H1 (cell line): ENCODE measurements at regions not wholly inside any gene's neighbourhood (a gene's known extent, or its start where the extent isn't known, plus 50 kb on each side); places are given as distances from the start of the nearest gene placed in this dataset.

Experiments used
- CTCF ChIA-PET: fragments of 300-600 bp; sonication (Branson Sonifier 250); formaldehyde crosslinking; loops from one replicate; lab custom pipeline; 2021; ENCODE audit not compliant: partially characterized antibody; lab: Charles Lee
- POLR2A ChIA-PET: fragments of 300-600 bp; sonication (Branson Sonifier 250); formaldehyde crosslinking; loops from one replicate; lab custom pipeline; 2021; ENCODE audit warnings: inconsistent platforms; ENCODE audit not compliant: partially characterized antibody; lab: Charles Lee
- DNase-seq, 2 experiments: peaks; one replicate each; pipeline versions ENCODE4 v3.0.0 to v3.0.0-alpha.2; 2010 to 2022; ENCODE audit warnings: low spot score in 2 of 2, low read depth in 1 of 2, mixed read lengths in 1 of 2
- FAIRE-seq: peaks from 2 replicates; lab custom pipeline; 2011; peaks lifted over from hg19 to GRCh38; lab: Jason Lieb, UNC
- H2AFZ ChIP-seq: 2 replicates; pipeline ENCODE4 v1.8.1; 2012; ENCODE audit warnings: low read length, inconsistent platforms
- H2AK5ac ChIP-seq: 2 replicates; pipeline ENCODE4 v1.6.1; 2013; ENCODE audit warnings: low read depth, low read length
- H2BK120ac ChIP-seq: replicated peaks from 2 replicates; pipeline ENCODE3; 2013; ENCODE audit warnings: low read depth, low read length, inconsistent platforms
- H2BK12ac ChIP-seq: 2 replicates; pipeline ENCODE4 v1.6.1; 2013; ENCODE audit warnings: low read depth, low read length
- H2BK15ac ChIP-seq: 2 replicates; pipeline ENCODE4 v1.6.1; 2013; ENCODE audit warnings: low read length
- H2BK20ac ChIP-seq: 2 replicates; pipeline ENCODE4 v1.6.1; 2013; ENCODE audit warnings: low read length
- H2BK5ac ChIP-seq: 2 replicates; pipeline ENCODE4 v1.6.1; 2013; ENCODE audit warnings: low read depth, low read length
- H3K14ac ChIP-seq: 2 replicates; pipeline ENCODE4 v1.6.1; 2013; ENCODE audit warnings: inconsistent platforms; ENCODE audit not compliant: insufficient read length
- H3K18ac ChIP-seq: 2 replicates; pipeline ENCODE4 v1.6.1; 2013; ENCODE audit warnings: low read length; ENCODE audit errors: extremely low read depth
- H3K23ac ChIP-seq: 2 replicates; pipeline ENCODE4 v1.6.1; 2013; ENCODE audit warnings: inconsistent platforms; ENCODE audit not compliant: insufficient read length
- H3K23me2 ChIP-seq: 2 replicates; pipeline ENCODE4 v1.6.1; 2013; ENCODE audit warnings: low read depth, low read length
- H3K27ac ChIP-seq: 2 replicates; pipeline ENCODE4 v1.6.1; 2011; ENCODE audit warnings: low read depth, low read length, inconsistent platforms
- H3K27me3 ChIP-seq, 4 experiments: replicated peaks in 1 of 4; 1 replicate in 1 of 4; 2 replicates in 3 of 4; pipeline versions ENCODE4 v1.6.1 to v1.8.1; 2011 to 2013; ENCODE audit warnings: low read length in 3 of 4, mild to moderate bottlenecking in 3 of 4, inconsistent platforms in 2 of 4, mixed read lengths in 2 of 4, moderate library complexity in 1 of 4; ENCODE audit not compliant: control insufficient read depth in 3 of 4, insufficient read depth in 3 of 4; ENCODE audit errors: extremely low read depth in 1 of 4
- H3K36me3 ChIP-seq, 4 experiments: 2 replicates each; pipeline versions ENCODE4 v1.6.1 to v1.8.1; 2011 to 2013; ENCODE audit warnings: mild to moderate bottlenecking in 4 of 4, low read length in 3 of 4, moderate library complexity in 2 of 4, control low read depth in 1 of 4, inconsistent platforms in 1 of 4; ENCODE audit not compliant: insufficient read depth in 4 of 4, control insufficient read depth in 2 of 4
- H3K4ac ChIP-seq: replicated peaks from 2 replicates; pipeline ENCODE3; 2013; ENCODE audit warnings: low read length, low read depth, mixed read lengths, inconsistent platforms; ENCODE audit not compliant: insufficient read length
- H3K4me1 ChIP-seq, 4 experiments: replicated peaks in 1 of 4; 1 replicate in 1 of 4; 2 replicates in 3 of 4; pipeline versions ENCODE4 v1.6.1 to v1.8.1; 2011 to 2013; ENCODE audit warnings: low read length in 3 of 4, inconsistent platforms in 2 of 4, mixed read lengths in 1 of 4; ENCODE audit not compliant: insufficient read depth in 4 of 4, control insufficient read depth in 3 of 4
- H3K4me2 ChIP-seq, 2 experiments: 2 replicates each; pipeline versions ENCODE4 v1.6.1 to v1.8.1; 2011 to 2013; ENCODE audit warnings: low read depth in 2 of 2, low read length in 2 of 2, control low read depth in 1 of 2, inconsistent platforms in 1 of 2, mild to moderate bottlenecking in 1 of 2; ENCODE audit not compliant: insufficient read depth in 1 of 2
- H3K4me3 ChIP-seq, 4 experiments: fragments of 200-600, 300-600 bp in 1 of 4; sonication (generic), shearing (Covaris generic), sonication (Bioruptor Twin) in 1 of 4; 2 replicates each; pipeline versions ENCODE4 v1.5.1 to v1.8.1; 2011 to 2016; ENCODE audit warnings: low read length in 4 of 4, low read depth in 3 of 4, control low read depth in 2 of 4, inconsistent platforms in 2 of 4, mild to moderate bottlenecking in 2 of 4, mixed read lengths in 1 of 4, moderate library complexity in 1 of 4; ENCODE audit not compliant: insufficient read depth in 2 of 4; ENCODE audit errors: extremely low read depth in 1 of 4
- H3K56ac ChIP-seq: replicated peaks from 2 replicates; pipeline ENCODE3; 2013; ENCODE audit warnings: low read depth, mild to moderate bottlenecking, mixed read lengths, low read length, inconsistent platforms; ENCODE audit not compliant: insufficient read length
- H3K79me1 ChIP-seq: 2 replicates; pipeline ENCODE4 v1.6.1; 2013; ENCODE audit warnings: low read depth, low read length, control low read depth
- H3K79me2 ChIP-seq, 2 experiments: 2 replicates each; pipeline versions ENCODE4 v1.6.1 to v1.8.1; 2012 to 2013; ENCODE audit warnings: low read length in 2 of 2, mild to moderate bottlenecking in 2 of 2, inconsistent platforms in 1 of 2; ENCODE audit not compliant: insufficient read depth in 2 of 2, control insufficient read depth in 1 of 2
- H3K9ac ChIP-seq, 4 experiments: replicated peaks in 1 of 4; 1 replicate in 1 of 4; 2 replicates in 3 of 4; pipeline versions ENCODE4 v1.6.1 to v1.8.1; 2011 to 2013; ENCODE audit warnings: low read depth in 3 of 4, low read length in 3 of 4, control low read depth in 2 of 4, mild to moderate bottlenecking in 2 of 4, moderate library complexity in 2 of 4, inconsistent platforms in 1 of 4; ENCODE audit errors: extremely low read depth in 1 of 4
- H3K9me3 ChIP-seq, 2 experiments: 2 replicates each; pipeline versions ENCODE4 v1.6.1 to v1.8.1; 2012 to 2013; ENCODE audit warnings: mild to moderate bottlenecking in 2 of 2, moderate library complexity in 2 of 2, control low read depth in 1 of 2, inconsistent platforms in 1 of 2, low read depth in 1 of 2, low read length in 1 of 2, mixed read lengths in 1 of 2; ENCODE audit not compliant: insufficient read depth in 2 of 2
- H4K20me1 ChIP-seq, 2 experiments: replicated peaks in 1 of 2; 2 replicates each; pipeline versions ENCODE3 to v1.8.1; 2011 to 2013; ENCODE audit warnings: inconsistent platforms in 2 of 2, low read length in 2 of 2, mild to moderate bottlenecking in 1 of 2; ENCODE audit not compliant: insufficient read depth in 2 of 2, control insufficient read depth in 1 of 2
- H4K5ac ChIP-seq: 2 replicates; pipeline ENCODE4 v1.6.1; 2013; ENCODE audit warnings: low read length, low read depth, mixed read lengths, inconsistent platforms; ENCODE audit not compliant: insufficient read length
- H4K8ac ChIP-seq: 2 replicates; pipeline ENCODE4 v1.8.0; 2013; ENCODE audit warnings: mild to moderate bottlenecking, moderate library complexity, low read length, inconsistent platforms; ENCODE audit not compliant: insufficient read depth; ENCODE audit errors: extremely low read depth
- H4K91ac ChIP-seq: replicated peaks from 2 replicates; pipeline ENCODE3; 2013; ENCODE audit warnings: low read length, mixed read lengths, inconsistent platforms; ENCODE audit not compliant: insufficient read length
- BCL11A ChIP-seq, 2 experiments: IDR thresholded peaks; one replicate each; pipeline ENCODE4 v1.6.1; 2011; ENCODE audit warnings: low read depth in 2 of 2, low read length in 2 of 2, mild to moderate bottlenecking in 2 of 2
- FOSL1 ChIP-seq: IDR thresholded peaks from 2 replicates; pipeline ENCODE4 v1.6.1; 2011; ENCODE audit warnings: mild to moderate bottlenecking, low read depth, low read length, moderate library complexity; ENCODE audit not compliant: insufficient read depth
- RBBP5 ChIP-seq: IDR thresholded peaks from 2 replicates; pipeline ENCODE4 v1.7.1; 2012; ENCODE audit warnings: low read depth, mild to moderate bottlenecking, inconsistent platforms, low read length, moderate library complexity, borderline replicate concordance
- SIN3A ChIP-seq, 2 experiments: IDR thresholded peaks in 1 of 2; conservative IDR thresholded peaks in 1 of 2; 2 replicates each; pipeline ENCODE4 v1.6.1; 2011 to 2012; ENCODE audit warnings: low read length in 2 of 2, improper control_type of control experiment in 1 of 2, low read depth in 1 of 2, mild to moderate bottlenecking in 1 of 2
- TAF7 ChIP-seq: optimal IDR thresholded peaks from 2 replicates; pipeline ENCODE3; 2011; ENCODE audit warnings: low read depth, mild to moderate bottlenecking, inconsistent platforms, low read length, moderate library complexity, borderline replicate concordance
- USF2 ChIP-seq: IDR thresholded peaks from 2 replicates; pipeline ENCODE4 v1.6.1; 2011; ENCODE audit warnings: low read length, improper control_type of control experiment
- WGBS, 2 experiments: shearing (Covaris generic) in 1 of 2; methylation state at CpG; one replicate each; pipeline versions ENCODE4 v1.1.6 to v1.1.7; 2013 to 2015; ENCODE audit warnings: low lambda C conversion rate in 2 of 2, mixed read lengths in 2 of 2, inconsistent platforms in 1 of 2, low coverage in 1 of 2, missing lambda C conversion rate in 1 of 2; ENCODE audit not compliant: insufficient replicate concordance in 2 of 2, insufficient coverage in 1 of 2, insufficient read length in 1 of 2; ENCODE audit errors: extremely low coverage in 1 of 2, missing lambda C conversion rate in 1 of 2; 5-methylcytosine and 5-hydroxymethylcytosine counted together

DNA sequence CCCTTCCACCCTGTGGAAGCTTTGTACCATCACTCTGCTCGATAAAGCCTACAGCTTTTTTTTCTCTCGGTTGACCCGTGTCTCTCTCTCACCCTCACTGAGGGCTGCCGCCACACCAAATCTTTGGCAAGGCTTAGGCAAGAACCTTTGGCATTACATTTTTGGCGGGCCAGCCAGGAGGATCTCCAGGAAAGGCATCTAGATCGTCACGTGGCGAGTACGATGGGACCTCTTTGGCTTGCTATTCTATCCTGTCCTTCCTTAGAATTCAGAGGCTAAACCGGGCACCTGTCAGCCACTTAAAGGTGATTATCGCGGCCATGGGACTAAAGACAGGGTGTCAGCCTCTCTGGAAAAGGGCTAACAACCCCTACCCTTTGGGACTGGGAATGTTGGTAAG lies 96.2 kb downstream of the UGT2B28 start:
- POLR2A ChIA-PET: no interaction called here
- Histone ChIP-seq H3K18ac (no peak overlapping the region), H4K91ac (no peak overlapping the region), H3K23ac (no peak overlapping the region), H3K27ac (no peak overlapping the region), H3K79me1 (no peaks in the 10 kb centered on the region), H4K5ac (no peak overlapping the region), H3K27me3 (no peaks in the 10 kb centered on the region), H3K9me3 (no peaks in the 10 kb centered on the region), H2BK20ac (no peak overlapping the region), H3K36me3 (no peaks in the 10 kb centered on the region), H2BK120ac (no peak overlapping the region), H3K56ac (no peak overlapping the region), H3K79me2 (no peaks in the 10 kb centered on the region), H2AFZ (peak overlapping the region; percentile 83), H3K4me1 (no peaks in the 10 kb centered on the region), H3K23me2 (no peaks in the 10 kb centered on the region), H3K4me3 (no peak overlapping the region), H4K20me1 (no peaks in the 10 kb centered on the region), H3K4ac (no peak overlapping the region), H3K14ac (no peak overlapping the region), H4K8ac (no peak overlapping the region), H2BK5ac (no peak overlapping the region), H3K4me2 (no peak overlapping the region), H2AK5ac (no peak overlapping the region), H2BK15ac (no peak overlapping the region), H2BK12ac (no peak overlapping the region), H3K9ac (no peak overlapping the region)
- no peak for TF ChIP-seq RBBP5
- no peak for TF ChIP-seq BCL11A (IDR thresholded peaks at IDR 0.05; ENCODE audit: low read depth in 2 of 2, low read length in 2 of 2)
- TF ChIP-seq USF2: no peak
- no peak for TF ChIP-seq SIN3A (conservative IDR thresholded peaks at IDR 0.05 in 1 of 2, IDR thresholded peaks at IDR 0.05 in 1 of 2; ENCODE audit: low read depth in 1 of 2, low read length in 2 of 2)
- TF ChIP-seq TAF7: no peak
- no peak for TF ChIP-seq FOSL1
- no peak for FAIRE-seq
- CTCF ChIA-PET: interaction anchor here (1.4 kb wide), 1 partner anchor 58 kb away, joined by 4 read pairs; no protein-coding TSS in a partner anchor
- no peak for DNase-seq
- 94% methylated on average over 12 of the region's 12 CpGs; no CpG with 5 or more reads in 1 of the 2 experiments for WGBS, 2 experiments
